OCI-LY7 (cell line): ENCODE measurements at regions not wholly inside any gene's neighbourhood (a gene's known extent, or its start where the extent isn't known, plus 50 kb on each side); places are given as distances from the start of the nearest gene placed in this dataset.

Experiments
- BruUV-seq: library from RNA; stranded (reverse); fragments of 400-500 nt; replicated peaks from 2 replicates; lab custom pipeline; 2021; lab: Mats Ljungman, UMichigan
- CTCF ChIA-PET: fragments of 300-600 bp; sonication (Branson Sonifier 250); formaldehyde crosslinking; loops from one replicate; lab custom pipeline; 2022; ENCODE audit warnings: antibody characterized with exemption; ENCODE audit not compliant: unreplicated experiment; lab: Charles Lee
- POLR2A ChIA-PET: fragments of 300-600 bp; sonication (Branson Sonifier 250); formaldehyde crosslinking; loops from one replicate; lab custom pipeline; 2022; ENCODE audit warnings: antibody characterized with exemption; lab: Charles Lee
- DNase-seq: peaks from one replicate; pipeline ENCODE4 v3.0.0-alpha.2; 2015; ENCODE audit warnings: low spot score
- H2AFZ ChIP-seq: fragments of 200-600 bp; sonication (generic), shearing (Covaris generic); 2 replicates; pipeline ENCODE4 v1.6.1; 2014; ENCODE audit warnings: mild to moderate bottlenecking, antibody characterized with exemption, low read length, moderate library complexity
- H3K27ac ChIP-seq: fragments of 200-600 bp; sonication (generic); 2 replicates; pipeline ENCODE4 v1.5.1; 2014; ENCODE audit warnings: mixed run types, low read depth, mild to moderate bottlenecking, moderate library complexity, low read length, inconsistent platforms; ENCODE audit not compliant: poor library complexity, severe bottlenecking
- H3K36me3 ChIP-seq: fragments of 200-600 bp; sonication (generic); 2 replicates; pipeline ENCODE4 v1.6.1; 2014; ENCODE audit warnings: mild to moderate bottlenecking, antibody characterized with exemption, low read length, moderate library complexity, mixed read lengths; ENCODE audit not compliant: insufficient read depth
- H3K4me1 ChIP-seq: fragments of 200-600 bp; sonication (generic); 2 replicates; pipeline ENCODE4 v1.5.1; 2014; ENCODE audit warnings: mild to moderate bottlenecking, low read length; ENCODE audit not compliant: insufficient read depth, poor library complexity, severe bottlenecking
- H3K4me2 ChIP-seq: fragments of 200-600 bp; sonication (generic); 2 replicates; pipeline ENCODE4 v1.6.1; 2014; ENCODE audit warnings: mild to moderate bottlenecking, low read length
- H3K4me3 ChIP-seq: fragments of 200-600 bp; sonication (generic); 2 replicates; pipeline ENCODE4 v1.5.1; 2014; ENCODE audit warnings: mild to moderate bottlenecking, low read depth, low read length; ENCODE audit not compliant: poor library complexity, severe bottlenecking
- H3K79me2 ChIP-seq: fragments of 200-600 bp; sonication (generic); 2 replicates; pipeline ENCODE4 v1.6.1; 2016; ENCODE audit warnings: low read depth, mild to moderate bottlenecking, low read length, moderate library complexity, mixed read lengths; ENCODE audit not compliant: insufficient read depth
- H3K9me2 ChIP-seq: fragments of 200-600 bp; sonication (generic); 2 replicates; pipeline ENCODE4 v1.6.1; 2016; ENCODE audit warnings: mild to moderate bottlenecking, low read length, mixed read lengths; ENCODE audit not compliant: insufficient read depth
- H3K9me3 ChIP-seq: fragments of 200-600 bp; sonication (generic); 2 replicates; pipeline ENCODE4 v1.6.1; 2014; ENCODE audit warnings: mild to moderate bottlenecking, mixed run types, low read length, mixed read lengths
- H4K20me1 ChIP-seq: fragments of 200-600 bp; sonication (generic); 2 replicates; pipeline ENCODE4 v1.6.1; 2014; ENCODE audit warnings: mild to moderate bottlenecking, antibody characterized with exemption, low read length, moderate library complexity, mixed read lengths; ENCODE audit not compliant: insufficient read depth
- EZH2phosphoT487 ChIP-seq: fragments of 200-600 bp; sonication (generic); IDR thresholded peaks from 2 replicates; pipeline ENCODE4 v1.6.1; 2018; ENCODE audit warnings: low read depth, borderline replicate concordance, mild to moderate bottlenecking, mixed run types, antibody characterized with exemption, low read length, moderate library complexity, mixed read lengths
- intact Hi-C: fragments of 100-400 bp; cut with micrococcal nuclease; formaldehyde crosslinking; loops from one replicate; pipeline ENCODE4 v1.10.0; 2022; ENCODE audit not compliant: unreplicated experiment
- TF ChIP-seq, protein P1 (sequence below): fragments of 200-600 bp; sonication (generic); conservative IDR thresholded peaks from 2 replicates; pipeline ENCODE4 v1.5.1; 2014; ENCODE audit warnings: mild to moderate bottlenecking, antibody characterized with exemption, low read length, moderate library complexity, mixed read lengths

DNA sequence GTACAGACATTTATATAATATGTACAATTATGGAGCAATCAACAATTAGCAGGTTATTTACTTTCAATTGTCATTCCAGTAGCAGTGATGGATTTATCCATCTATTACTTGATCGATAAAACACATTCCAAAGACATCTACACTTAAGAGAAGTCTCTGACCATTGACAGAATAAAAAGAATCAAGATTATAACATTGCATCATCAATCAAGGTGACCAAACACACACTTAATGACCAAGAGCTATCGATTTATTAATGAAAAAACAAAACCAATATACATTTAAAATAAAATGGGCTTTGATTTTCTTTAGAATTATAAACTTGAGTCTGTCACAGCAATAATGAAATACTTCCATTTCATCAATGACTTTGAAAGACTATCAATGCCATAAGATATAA, 170.2 kb upstream of the CDKN3 start:
- H3K4me2 ChIP-seq = no peak overlapping the region
- intact Hi-C loops = no loop called here
- no peak for TF ChIP-seq EZH2phosphoT487
- TF ChIP-seq, protein P1, sequence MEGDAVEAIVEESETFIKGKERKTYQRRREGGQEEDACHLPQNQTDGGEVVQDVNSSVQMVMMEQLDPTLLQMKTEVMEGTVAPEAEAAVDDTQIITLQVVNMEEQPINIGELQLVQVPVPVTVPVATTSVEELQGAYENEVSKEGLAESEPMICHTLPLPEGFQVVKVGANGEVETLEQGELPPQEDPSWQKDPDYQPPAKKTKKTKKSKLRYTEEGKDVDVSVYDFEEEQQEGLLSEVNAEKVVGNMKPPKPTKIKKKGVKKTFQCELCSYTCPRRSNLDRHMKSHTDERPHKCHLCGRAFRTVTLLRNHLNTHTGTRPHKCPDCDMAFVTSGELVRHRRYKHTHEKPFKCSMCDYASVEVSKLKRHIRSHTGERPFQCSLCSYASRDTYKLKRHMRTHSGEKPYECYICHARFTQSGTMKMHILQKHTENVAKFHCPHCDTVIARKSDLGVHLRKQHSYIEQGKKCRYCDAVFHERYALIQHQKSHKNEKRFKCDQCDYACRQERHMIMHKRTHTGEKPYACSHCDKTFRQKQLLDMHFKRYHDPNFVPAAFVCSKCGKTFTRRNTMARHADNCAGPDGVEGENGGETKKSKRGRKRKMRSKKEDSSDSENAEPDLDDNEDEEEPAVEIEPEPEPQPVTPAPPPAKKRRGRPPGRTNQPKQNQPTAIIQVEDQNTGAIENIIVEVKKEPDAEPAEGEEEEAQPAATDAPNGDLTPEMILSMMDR = no peak
- no peaks in the 10 kb centered on the region for H3K79me2 ChIP-seq
- DNase-seq = no peak
- no peaks in the 10 kb centered on the region for H3K36me3 ChIP-seq
- no peaks in the 10 kb centered on the region for H3K9me2 ChIP-seq
- no peak overlapping the region for H2AFZ ChIP-seq
- H3K4me3 ChIP-seq = no peak overlapping the region
- H4K20me1 ChIP-seq = no peaks in the 10 kb centered on the region
- no peaks in the 10 kb centered on the region for H3K4me1 ChIP-seq
- no peak overlapping the region for H3K27ac ChIP-seq
- no TSS peak for BruUV-seq
- ChIA-PET POLR2A (no interaction called here), CTCF (no interaction called here)
- H3K9me3 ChIP-seq = no peaks in the 10 kb centered on the region

DNA sequence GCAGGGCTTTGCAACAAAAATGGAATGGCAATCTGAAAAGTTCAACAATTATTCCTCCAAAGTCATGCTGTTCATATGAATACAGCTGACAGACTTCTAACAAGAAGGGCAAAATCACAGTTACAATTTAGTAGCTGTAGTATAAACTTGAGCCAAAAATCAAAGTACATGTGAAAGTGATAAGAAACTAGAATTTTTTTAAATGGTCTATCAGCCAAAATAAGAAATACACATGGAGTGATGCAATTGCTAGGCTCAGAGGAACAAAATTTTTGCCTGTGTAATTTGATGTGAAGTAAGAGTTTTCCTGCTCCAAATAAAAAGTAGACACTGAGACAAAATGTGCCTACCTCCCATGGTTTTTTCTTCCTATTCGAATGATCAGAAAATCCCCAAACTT, 167.7 kb upstream of the CDKN3 start:
- POLR2A ChIA-PET = no interaction called here
- TF ChIP-seq EZH2phosphoT487 = no peak
- TF ChIP-seq, protein P1 = no peak
- no peak overlapping the region for H2AFZ ChIP-seq
- H3K9me2 ChIP-seq = no peaks in the 10 kb centered on the region
- DNase-seq = no peak
- CTCF ChIA-PET = no interaction called here
- no peaks in the 10 kb centered on the region for H4K20me1 ChIP-seq
- no peaks in the 10 kb centered on the region for H3K36me3 ChIP-seq
- no peaks in the 10 kb centered on the region for H3K4me1 ChIP-seq
- no peak overlapping the region for H3K4me2 ChIP-seq
- intact Hi-C loops = no loop called here
- no peak overlapping the region for H3K4me3 ChIP-seq
- no peak overlapping the region for H3K27ac ChIP-seq
- no TSS peak for BruUV-seq
- H3K79me2 ChIP-seq = no peaks in the 10 kb centered on the region
- H3K9me3 ChIP-seq = no peaks in the 10 kb centered on the region

DNA sequence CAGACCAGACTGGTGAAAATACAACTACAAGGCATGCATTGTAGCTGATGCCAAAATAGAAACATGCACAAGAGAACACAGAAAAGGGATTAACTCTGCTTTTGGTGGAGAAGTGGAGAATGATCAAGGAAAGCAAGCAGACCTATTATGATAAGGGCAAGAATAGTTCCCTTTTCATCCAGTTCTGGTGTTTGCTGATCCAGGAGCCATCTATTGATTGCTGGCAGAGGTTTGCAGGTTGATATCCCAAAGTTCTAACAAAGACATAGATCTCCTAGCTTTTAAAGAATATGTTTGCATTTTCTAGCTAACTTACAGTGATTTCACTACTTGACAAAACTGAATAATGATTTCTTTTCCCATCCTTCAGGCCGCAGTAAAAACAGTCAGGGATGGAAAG, 166.2 kb upstream of the CDKN3 start:
- intact Hi-C loops = no loop called here
- no peaks in the 10 kb centered on the region for H3K9me2 ChIP-seq
- H3K4me1 ChIP-seq = no peaks in the 10 kb centered on the region
- H2AFZ ChIP-seq = no peak overlapping the region
- DNase-seq = no peak
- TF ChIP-seq EZH2phosphoT487 = no peak
- TF ChIP-seq, protein P1 = no peak
- ChIA-PET CTCF (no interaction called here), POLR2A (interaction anchor here (1.1 kb wide), 1 partner anchor 9 kb away, joined by 3 read pairs; no protein-coding TSS in a partner anchor)
- H3K4me2 ChIP-seq = no peak overlapping the region
- H4K20me1 ChIP-seq = no peaks in the 10 kb centered on the region
- no peaks in the 10 kb centered on the region for H3K9me3 ChIP-seq
- H3K4me3 ChIP-seq = no peak overlapping the region
- H3K36me3 ChIP-seq = no peaks in the 10 kb centered on the region
- no TSS peak for BruUV-seq
- no peaks in the 10 kb centered on the region for H3K79me2 ChIP-seq
- no peak overlapping the region for H3K27ac ChIP-seq
